ENCODE measurements at regions not wholly inside any gene's neighbourhood (a gene's known extent, or its start where the extent isn't known, plus 50 kb on each side); places are given as distances from the start of the nearest gene placed in this dataset.

DNA sequence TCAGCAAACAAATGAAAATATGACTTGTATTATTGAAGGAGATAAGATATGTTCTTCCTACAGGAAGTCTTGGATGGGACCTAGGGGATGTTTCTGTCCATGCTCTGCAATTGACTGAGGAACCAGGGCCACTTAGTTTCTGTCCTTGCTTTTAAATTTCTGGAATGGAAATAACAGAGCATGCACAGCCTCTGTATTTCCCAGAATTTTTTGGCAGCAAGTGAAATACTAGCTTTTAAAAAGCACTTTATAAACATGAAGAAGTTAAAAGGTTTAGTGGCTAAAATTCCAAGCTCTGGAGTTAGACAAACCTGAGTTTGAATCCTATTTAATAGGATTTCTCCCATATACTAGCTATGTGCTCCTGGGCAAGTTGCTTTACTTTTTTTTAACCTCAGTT is 127.7 kb upstream of the FZD8 start:
- H3K36me3 ChIP-seq (ENCODE audit: control insufficient read depth in 2 of 2, extremely low read depth in 1 of 2, insufficient read depth in 1 of 2, low read length in 1 of 2): no peaks in the 10 kb centered on the region
- no peak for DNase-seq
- H3K27ac Mint-ChIP-seq: no peak overlapping the region
- no peak overlapping the region for H3K27ac ChIP-seq (ENCODE audit: low read length)
- H3K9me3 ChIP-seq: no peaks in the 10 kb centered on the region
- ChIA-PET CTCF (no interaction called here), POLR2A (no interaction called here)
- H3K27me3 Mint-ChIP-seq: peaks cover 6 to 16% of the 10 kb centered on the region in 2 donors
- H3K27me3 ChIP-seq (replicated peaks in 1 of 2; ENCODE audit: control insufficient read depth in 2 of 2, extremely low read depth in 1 of 2, insufficient read depth in 2 of 2, low read length in 1 of 2): peaks cover 0 to 4% of the 10 kb centered on the region in 2 experiments
- H3K4me3 Mint-ChIP-seq: no peak overlapping the region
- peaks cover 0 to 9% (median 6%) of the 10 kb centered on the region in 3 donors for H3K9me3 Mint-ChIP-seq
- H3K4me1 ChIP-seq (ENCODE audit: control insufficient read depth in 1 of 2, extremely low read depth in 1 of 2, insufficient read depth in 2 of 2, low read length in 2 of 2): no peaks in the 10 kb centered on the region
- H3K36me3 Mint-ChIP-seq: no peaks in the 10 kb centered on the region
- H3K4me1 Mint-ChIP-seq: no peaks in the 10 kb centered on the region
- no peak for ATAC-seq (replicated peaks in 1 of 4)
- no peak overlapping the region for H3K4me3 ChIP-seq (ENCODE audit: control insufficient read depth in 1 of 2, extremely low read depth in 1 of 2, low read length in 1 of 2)

DNA sequence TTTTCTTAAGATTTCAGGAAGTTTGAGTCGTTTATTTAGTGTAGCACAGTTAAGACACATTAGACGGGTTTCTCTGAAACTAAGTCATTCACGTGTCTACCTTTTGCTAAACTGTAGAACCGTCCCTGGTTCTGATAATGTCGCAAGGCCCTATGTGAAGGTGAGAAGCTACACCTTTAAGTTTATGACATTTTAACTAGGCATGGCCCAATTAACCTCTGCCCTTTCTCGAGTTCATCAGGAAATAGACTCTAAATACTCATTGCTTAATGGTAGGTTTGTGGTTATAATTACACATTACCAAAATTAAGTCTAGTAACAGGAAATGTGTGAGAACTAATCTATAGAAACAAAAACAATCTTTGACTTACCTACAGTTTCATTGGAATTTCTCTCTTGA is 126.6 kb upstream of the FZD8 start:
- WGBS (ENCODE audit: insufficient coverage): 20% methylated on average over 1 of the region's 6 CpGs
- H3K36me3 ChIP-seq (ENCODE audit: control insufficient read depth in 2 of 2, extremely low read depth in 1 of 2, insufficient read depth in 1 of 2, low read length in 1 of 2): no peaks in the 10 kb centered on the region
- Mint-ChIP-seq H3K27me3 (peaks cover 6 to 16% of the 10 kb centered on the region in 2 donors), H3K4me1 (no peaks in the 10 kb centered on the region), H3K9me3 (peaks cover 0 to 6% (median 5%) of the 10 kb centered on the region in 3 donors), H3K36me3 (no peaks in the 10 kb centered on the region), H3K27ac (no peak overlapping the region), H3K4me3 (no peak overlapping the region)
- no peak overlapping the region for H3K4me3 ChIP-seq (ENCODE audit: control insufficient read depth in 1 of 2, extremely low read depth in 1 of 2, low read length in 1 of 2)
- H3K27ac ChIP-seq (ENCODE audit: low read length): no peak overlapping the region
- ChIA-PET CTCF (no interaction called here), POLR2A (no interaction called here)
- DNase-seq: no peak
- peaks cover 0 to 4% of the 10 kb centered on the region in 2 experiments for H3K27me3 ChIP-seq (replicated peaks in 1 of 2; ENCODE audit: control insufficient read depth in 2 of 2, extremely low read depth in 1 of 2, insufficient read depth in 2 of 2, low read length in 1 of 2)
- no peaks in the 10 kb centered on the region for H3K4me1 ChIP-seq (ENCODE audit: control insufficient read depth in 1 of 2, extremely low read depth in 1 of 2, insufficient read depth in 2 of 2, low read length in 2 of 2)
- H3K9me3 ChIP-seq: no peaks in the 10 kb centered on the region
- ATAC-seq (replicated peaks in 1 of 4): no peak

DNA sequence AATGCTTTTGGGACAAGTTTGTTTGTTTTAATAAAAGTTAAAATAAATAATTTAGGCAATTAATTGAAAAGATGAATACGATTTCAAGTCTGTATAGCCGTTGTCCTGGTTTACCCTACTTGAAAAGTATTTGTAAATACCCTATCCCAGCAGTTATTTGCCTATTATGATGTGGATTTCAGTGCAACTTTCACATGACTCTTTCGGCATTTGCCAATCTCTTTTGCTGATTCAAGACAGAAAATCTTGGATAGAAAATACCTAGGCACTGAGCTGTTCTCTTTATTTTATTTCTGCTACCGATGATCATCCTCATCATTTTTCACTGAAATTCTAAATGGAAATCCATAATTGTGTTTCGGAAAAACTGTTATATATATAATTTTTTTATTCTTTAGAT is 125.9 kb upstream of the FZD8 start:
- H3K27me3 Mint-ChIP-seq: peaks cover 0 to 10% of the 10 kb centered on the region in 2 donors
- ChIA-PET POLR2A (no interaction called here), CTCF (no interaction called here)
- no peaks in the 10 kb centered on the region for H3K9me3 ChIP-seq
- DNase-seq (no peak), ATAC-seq (replicated peaks in 1 of 4) (no peak)
- no peaks in the 10 kb centered on the region for H3K9me3 Mint-ChIP-seq
- no peaks in the 10 kb centered on the region for H3K4me1 Mint-ChIP-seq
- no peaks in the 10 kb centered on the region for H3K4me1 ChIP-seq (ENCODE audit: control insufficient read depth in 1 of 2, extremely low read depth in 1 of 2, insufficient read depth in 2 of 2, low read length in 2 of 2)
- H3K27ac Mint-ChIP-seq: no peak overlapping the region
- H3K27me3 ChIP-seq (replicated peaks in 1 of 2; ENCODE audit: control insufficient read depth in 2 of 2, extremely low read depth in 1 of 2, insufficient read depth in 2 of 2, low read length in 1 of 2): no peaks in the 10 kb centered on the region
- no peak overlapping the region for H3K27ac ChIP-seq (ENCODE audit: low read length)
- no peak overlapping the region for H3K4me3 Mint-ChIP-seq
- H3K36me3 ChIP-seq (ENCODE audit: control insufficient read depth in 2 of 2, extremely low read depth in 1 of 2, insufficient read depth in 1 of 2, low read length in 1 of 2): no peaks in the 10 kb centered on the region
- H3K4me3 ChIP-seq (ENCODE audit: control insufficient read depth in 1 of 2, extremely low read depth in 1 of 2, low read length in 1 of 2): no peak overlapping the region
- H3K36me3 Mint-ChIP-seq: no peaks in the 10 kb centered on the region
- no CpG with 5 or more reads among the region's 5 CpGs for WGBS (ENCODE audit: insufficient coverage)

DNA sequence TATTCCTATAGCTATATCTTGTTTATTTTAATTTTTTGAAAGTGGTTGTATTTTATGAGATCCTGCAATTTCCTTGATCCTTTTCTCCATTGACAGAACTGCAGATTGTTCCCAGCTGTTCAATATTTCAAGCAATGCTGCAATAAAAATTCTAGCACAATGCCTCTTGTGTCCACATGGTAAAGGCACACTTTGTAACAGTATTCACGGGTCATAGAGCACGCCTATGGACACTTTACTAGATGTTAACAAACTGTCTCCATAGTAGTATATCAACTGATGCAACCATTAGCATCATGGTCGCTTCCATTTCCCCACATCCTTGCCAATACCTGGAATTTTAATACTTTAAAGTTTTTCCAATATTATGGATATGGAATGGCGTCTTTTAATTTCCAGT is 123.9 kb upstream of the FZD8 start:
- no CpG with 5 or more reads among the region's 4 CpGs for WGBS (ENCODE audit: insufficient coverage)
- no peak for DNase-seq
- H3K9me3 ChIP-seq: no peaks in the 10 kb centered on the region
- H3K4me1 ChIP-seq (ENCODE audit: control insufficient read depth in 1 of 2, extremely low read depth in 1 of 2, insufficient read depth in 2 of 2, low read length in 2 of 2): no peaks in the 10 kb centered on the region
- no peaks in the 10 kb centered on the region for H3K4me1 Mint-ChIP-seq
- no peak for ATAC-seq (replicated peaks in 1 of 4)
- H3K9me3 Mint-ChIP-seq: no peaks in the 10 kb centered on the region
- H3K36me3 ChIP-seq (ENCODE audit: control insufficient read depth in 2 of 2, extremely low read depth in 1 of 2, insufficient read depth in 1 of 2, low read length in 1 of 2): no peaks in the 10 kb centered on the region
- ChIA-PET CTCF (no interaction called here), POLR2A (no interaction called here)
- no peak overlapping the region for H3K27ac ChIP-seq (ENCODE audit: low read length)
- H3K27me3 Mint-ChIP-seq: peaks cover 0 to 10% of the 10 kb centered on the region in 2 donors
- no peak overlapping the region for H3K27ac Mint-ChIP-seq
- no peaks in the 10 kb centered on the region for H3K27me3 ChIP-seq (replicated peaks in 1 of 2; ENCODE audit: control insufficient read depth in 2 of 2, extremely low read depth in 1 of 2, insufficient read depth in 2 of 2, low read length in 1 of 2)
- H3K36me3 Mint-ChIP-seq: no peaks in the 10 kb centered on the region
- H3K4me3 ChIP-seq (ENCODE audit: control insufficient read depth in 1 of 2, extremely low read depth in 1 of 2, low read length in 1 of 2): no peak overlapping the region
- H3K4me3 Mint-ChIP-seq: no peak overlapping the region

GRCh38 chr10:35765066-35765527 is 123.0 kb upstream of the FZD8 start:
- Histone ChIP-seq H3K9me3 (no peaks in the 10 kb centered on the region), H3K4me3 (ENCODE audit: control insufficient read depth in 1 of 2, extremely low read depth in 1 of 2, low read length in 1 of 2) (no peak overlapping the region), H3K4me1 (ENCODE audit: control insufficient read depth in 1 of 2, extremely low read depth in 1 of 2, insufficient read depth in 2 of 2, low read length in 2 of 2) (no peaks in the 10 kb centered on the region), H3K27ac (ENCODE audit: low read length) (no peak overlapping the region), H3K36me3 (ENCODE audit: control insufficient read depth in 2 of 2, extremely low read depth in 1 of 2, insufficient read depth in 1 of 2, low read length in 1 of 2) (no peaks in the 10 kb centered on the region), H3K27me3 (replicated peaks in 1 of 2; ENCODE audit: control insufficient read depth in 2 of 2, extremely low read depth in 1 of 2, insufficient read depth in 2 of 2, low read length in 1 of 2) (no peaks in the 10 kb centered on the region)
- CTCF ChIA-PET: no interaction called here
- 30% methylated on average over 24 of the region's 24 CpGs for WGBS (ENCODE audit: insufficient coverage)
- DNase-seq: no peak
- H3K9me3 Mint-ChIP-seq: peaks cover 0 to 4% (median 0%) of the 10 kb centered on the region in 3 donors
- no peak overlapping the region for H3K27ac Mint-ChIP-seq
- no peaks in the 10 kb centered on the region for H3K36me3 Mint-ChIP-seq
- no peak for ATAC-seq (replicated peaks in 1 of 4)
- peaks cover 0 to 6% of the 10 kb centered on the region in 2 donors for H3K27me3 Mint-ChIP-seq
- no peak overlapping the region for H3K4me3 Mint-ChIP-seq
- POLR2A ChIA-PET: no interaction called here
- no peaks in the 10 kb centered on the region for H3K4me1 Mint-ChIP-seq

- H3K27me3 Mint-ChIP-seq: peaks cover 0 to 8% of the 10 kb centered on the region in 2 donors
- H3K9me3 ChIP-seq: no peaks in the 10 kb centered on the region
- H3K27ac Mint-ChIP-seq: no peak overlapping the region
- CTCF ChIA-PET: no interaction called here
- no peak overlapping the region for H3K4me3 Mint-ChIP-seq
- WGBS (ENCODE audit: insufficient coverage): no CpG with 5 or more reads among the region's 6 CpGs
- DNase-seq: no peak
- H3K4me1 Mint-ChIP-seq: no peaks in the 10 kb centered on the region
- no peaks in the 10 kb centered on the region for H3K36me3 Mint-ChIP-seq
- no peaks in the 10 kb centered on the region for H3K27me3 ChIP-seq (replicated peaks in 1 of 2; ENCODE audit: control insufficient read depth in 2 of 2, extremely low read depth in 1 of 2, insufficient read depth in 2 of 2, low read length in 1 of 2)
- POLR2A ChIA-PET: no interaction called here
- H3K4me1 ChIP-seq (ENCODE audit: control insufficient read depth in 1 of 2, extremely low read depth in 1 of 2, insufficient read depth in 2 of 2, low read length in 2 of 2): no peaks in the 10 kb centered on the region
- H3K9me3 Mint-ChIP-seq: peaks cover 3 to 14% (median 3%) of the 10 kb centered on the region in 3 donors
- ATAC-seq (replicated peaks in 1 of 4): no peak
- no peak overlapping the region for H3K4me3 ChIP-seq (ENCODE audit: control insufficient read depth in 1 of 2, extremely low read depth in 1 of 2, low read length in 1 of 2)
- no peak overlapping the region for H3K27ac ChIP-seq (ENCODE audit: low read length)
- H3K36me3 ChIP-seq (ENCODE audit: control insufficient read depth in 2 of 2, extremely low read depth in 1 of 2, insufficient read depth in 1 of 2, low read length in 1 of 2): no peaks in the 10 kb centered on the region
Observed at GRCh38 chr10:35762311-35763030, 120.4 kb upstream of the FZD8 start.

DNA sequence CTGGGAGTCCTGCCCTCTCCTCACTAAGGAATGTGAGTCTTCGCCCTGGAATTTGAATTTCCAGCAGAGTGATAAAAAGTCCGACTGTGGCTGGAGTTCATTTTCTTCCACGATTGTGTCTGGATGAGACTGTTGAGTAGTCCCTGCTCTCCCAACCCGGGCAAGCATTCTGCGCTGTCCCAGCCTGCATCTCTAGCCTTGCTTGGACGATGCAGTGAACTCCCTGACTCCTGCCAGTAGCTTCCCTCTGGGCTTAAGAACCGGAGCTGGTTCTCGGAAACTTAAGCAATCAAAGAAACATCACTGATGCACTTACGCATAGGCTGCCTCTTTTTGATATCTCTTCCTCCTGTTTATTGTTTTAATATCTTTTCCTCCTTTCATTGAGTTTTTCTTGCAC is 116.0 kb upstream of the FZD8 start:
- Mint-ChIP-seq H3K27ac (no peak overlapping the region), H3K27me3 (peaks cover 0 to 8% of the 10 kb centered on the region in 2 donors), H3K36me3 (no peaks in the 10 kb centered on the region), H3K4me1 (no peaks in the 10 kb centered on the region), H3K9me3 (peaks cover 3 to 14% (median 3%) of the 10 kb centered on the region in 3 donors), H3K4me3 (no peak overlapping the region)
- ATAC-seq (replicated peaks in 1 of 4) (no peak), DNase-seq (no peak)
- H3K27ac ChIP-seq (ENCODE audit: low read length): no peak overlapping the region
- ChIA-PET CTCF (interaction anchor here in 1 of 2 donors (0.7 kb wide), 1 partner anchor 27 kb away, joined by 7 read pairs; no protein-coding TSS in a partner anchor), POLR2A (no interaction called here)
- H3K4me1 ChIP-seq (ENCODE audit: control insufficient read depth in 1 of 2, extremely low read depth in 1 of 2, insufficient read depth in 2 of 2, low read length in 2 of 2): no peaks in the 10 kb centered on the region
- H3K27me3 ChIP-seq (replicated peaks in 1 of 2; ENCODE audit: control insufficient read depth in 2 of 2, extremely low read depth in 1 of 2, insufficient read depth in 2 of 2, low read length in 1 of 2): no peaks in the 10 kb centered on the region
- no peaks in the 10 kb centered on the region for H3K36me3 ChIP-seq (ENCODE audit: control insufficient read depth in 2 of 2, extremely low read depth in 1 of 2, insufficient read depth in 1 of 2, low read length in 1 of 2)
- H3K9me3 ChIP-seq: no peaks in the 10 kb centered on the region
- 85% methylated on average over 7 of the region's 9 CpGs for WGBS (ENCODE audit: insufficient coverage)
- H3K4me3 ChIP-seq (ENCODE audit: control insufficient read depth in 1 of 2, extremely low read depth in 1 of 2, low read length in 1 of 2): no peak overlapping the region
